GM13977 (cell line): ENCODE measurements at regions not wholly inside any gene's neighbourhood (a gene's known extent, or its start where the extent isn't known, plus 50 kb on each side); places are given as distances from the start of the nearest gene placed in this dataset.

ENCODE experiments used
- DNase-seq: peaks from one replicate; pipeline ENCODE4 v3.0.0; 2012; ENCODE audit warnings: low spot score
- in situ Hi-C: fragments of 300-500 bp; cut with MboI; formaldehyde crosslinking; loops from one replicate; pipeline ENCODE4 v1.12.0; 2022; ENCODE audit warnings: low sequenced_read_pairs, low pct_unique_long_range_greater_than_20kb, mixed read lengths, inconsistent platforms; ENCODE audit not compliant: unreplicated experiment
- TF ChIP-seq, protein P1 (sequence below): IDR thresholded peaks from 2 replicates; pipeline ENCODE4 v1.5.1; 2012; ENCODE audit warnings: mild to moderate bottlenecking, control low read depth; ENCODE audit not compliant: insufficient read depth; ENCODE audit errors: extremely low read depth, missing control alignments

DNA sequence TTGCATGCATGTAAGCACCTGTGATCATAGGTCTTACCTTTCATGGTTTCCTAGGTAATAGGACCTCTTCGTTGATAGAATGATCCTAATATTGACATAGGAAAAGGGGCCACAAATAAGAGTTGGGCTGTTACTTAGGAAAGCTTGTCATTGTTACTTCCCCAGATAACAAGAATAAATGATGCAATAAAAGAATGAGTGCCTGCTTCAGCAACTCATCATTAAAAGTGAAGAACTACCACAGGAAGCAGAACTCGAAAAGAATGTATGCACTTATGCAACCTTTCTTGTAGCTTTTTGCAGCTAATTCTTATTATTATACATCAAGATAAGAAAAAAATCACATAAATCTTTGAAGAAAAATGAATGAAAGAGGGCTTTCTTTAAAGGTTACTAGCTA lies 548.6 kb downstream of the LTN1 start:
- in situ Hi-C loops, result no loop called here
- DNase-seq, result no peak
- TF ChIP-seq, protein P1, sequence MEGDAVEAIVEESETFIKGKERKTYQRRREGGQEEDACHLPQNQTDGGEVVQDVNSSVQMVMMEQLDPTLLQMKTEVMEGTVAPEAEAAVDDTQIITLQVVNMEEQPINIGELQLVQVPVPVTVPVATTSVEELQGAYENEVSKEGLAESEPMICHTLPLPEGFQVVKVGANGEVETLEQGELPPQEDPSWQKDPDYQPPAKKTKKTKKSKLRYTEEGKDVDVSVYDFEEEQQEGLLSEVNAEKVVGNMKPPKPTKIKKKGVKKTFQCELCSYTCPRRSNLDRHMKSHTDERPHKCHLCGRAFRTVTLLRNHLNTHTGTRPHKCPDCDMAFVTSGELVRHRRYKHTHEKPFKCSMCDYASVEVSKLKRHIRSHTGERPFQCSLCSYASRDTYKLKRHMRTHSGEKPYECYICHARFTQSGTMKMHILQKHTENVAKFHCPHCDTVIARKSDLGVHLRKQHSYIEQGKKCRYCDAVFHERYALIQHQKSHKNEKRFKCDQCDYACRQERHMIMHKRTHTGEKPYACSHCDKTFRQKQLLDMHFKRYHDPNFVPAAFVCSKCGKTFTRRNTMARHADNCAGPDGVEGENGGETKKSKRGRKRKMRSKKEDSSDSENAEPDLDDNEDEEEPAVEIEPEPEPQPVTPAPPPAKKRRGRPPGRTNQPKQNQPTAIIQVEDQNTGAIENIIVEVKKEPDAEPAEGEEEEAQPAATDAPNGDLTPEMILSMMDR, result no peak

DNA sequence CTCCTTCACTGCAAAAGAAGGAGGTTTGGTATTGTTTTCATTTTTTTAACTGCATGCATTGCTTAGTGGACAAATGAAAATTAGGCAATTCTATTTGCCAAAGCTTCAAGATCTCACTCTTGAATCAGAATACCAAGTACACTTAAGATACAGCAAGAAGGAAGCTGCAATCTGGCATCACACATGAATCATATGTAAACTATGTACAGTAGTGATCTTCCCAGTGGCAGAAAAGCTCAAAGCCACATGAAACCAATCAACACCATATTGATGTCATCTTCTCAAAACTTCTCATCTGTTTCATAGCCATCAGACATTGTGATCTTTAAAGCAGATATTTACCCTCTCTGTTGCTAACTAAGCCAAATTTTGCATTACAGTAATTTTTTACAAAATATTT lies 550.1 kb downstream of the LTN1 start:
- TF ChIP-seq, protein P1, result no peak
- DNase-seq, result no peak
- in situ Hi-C loops, result no loop called here

DNA sequence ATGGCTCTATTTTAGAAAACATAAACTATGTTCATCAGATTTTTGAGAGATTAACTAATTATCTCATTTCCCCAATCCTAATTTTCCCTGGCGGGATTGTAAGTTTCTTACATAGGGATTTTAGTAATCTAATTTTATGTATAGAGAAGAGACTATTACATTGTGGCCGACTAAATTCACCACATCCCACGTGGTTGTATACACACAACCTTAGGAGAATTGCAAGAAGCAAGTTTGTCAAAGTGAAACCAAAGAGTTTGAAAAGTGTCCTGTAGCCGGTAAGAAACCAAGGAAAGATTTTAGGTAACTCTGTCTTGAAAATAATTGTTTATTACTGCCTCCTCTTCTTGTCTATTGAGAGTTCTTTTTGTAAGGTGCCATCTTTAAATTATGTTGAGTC lies 550.6 kb downstream of the LTN1 start:
- DNase-seq, result no peak
- in situ Hi-C loops, result no loop called here

DNA sequence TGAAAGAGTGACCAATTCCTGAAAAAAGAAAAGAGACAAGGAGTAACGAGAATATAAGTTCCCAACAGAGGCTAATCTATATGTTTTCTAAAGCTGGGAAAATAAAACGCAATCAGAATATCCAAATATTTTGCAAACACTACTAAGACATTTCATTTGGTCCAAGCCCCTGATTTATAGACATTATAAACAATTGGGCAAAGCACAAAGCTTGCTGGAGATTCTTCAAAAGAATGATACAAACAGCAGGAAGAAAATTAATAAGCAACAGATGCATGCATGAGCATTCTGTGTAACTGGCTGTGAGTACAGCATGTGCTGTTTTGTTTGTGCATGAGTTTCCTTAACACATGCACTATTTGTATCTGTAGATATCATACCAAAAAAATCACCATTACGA lies 552.9 kb downstream of the LTN1 start:
- in situ Hi-C loops, result no loop called here
- TF ChIP-seq, protein P1, result no peak
- no peak for DNase-seq

More for the DNA sequence above, 550.6 kb downstream of the LTN1 start:
- TF ChIP-seq, protein P1, result no peak

DNA sequence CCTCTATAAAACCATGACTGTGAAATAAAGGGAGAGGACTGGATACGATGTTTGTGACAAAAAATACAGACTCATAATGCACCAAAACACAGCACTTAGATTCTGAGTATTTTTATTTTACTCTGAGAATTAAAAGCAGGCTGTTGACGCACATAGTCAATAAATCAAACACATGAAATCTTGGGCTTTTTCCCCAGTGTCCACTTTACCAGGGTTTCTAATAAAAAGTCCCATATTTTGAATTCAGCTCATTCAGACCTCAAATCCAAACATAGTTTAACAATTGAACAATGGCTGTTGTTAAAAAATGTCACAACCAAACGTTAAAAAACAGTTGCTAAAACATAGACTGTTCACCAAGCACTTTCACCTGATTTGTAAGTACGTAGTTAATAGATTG lies 553.4 kb downstream of the LTN1 start:
- TF ChIP-seq, protein P1, result no peak
- in situ Hi-C loops, result no loop called here
- DNase-seq, result no peak

DNA sequence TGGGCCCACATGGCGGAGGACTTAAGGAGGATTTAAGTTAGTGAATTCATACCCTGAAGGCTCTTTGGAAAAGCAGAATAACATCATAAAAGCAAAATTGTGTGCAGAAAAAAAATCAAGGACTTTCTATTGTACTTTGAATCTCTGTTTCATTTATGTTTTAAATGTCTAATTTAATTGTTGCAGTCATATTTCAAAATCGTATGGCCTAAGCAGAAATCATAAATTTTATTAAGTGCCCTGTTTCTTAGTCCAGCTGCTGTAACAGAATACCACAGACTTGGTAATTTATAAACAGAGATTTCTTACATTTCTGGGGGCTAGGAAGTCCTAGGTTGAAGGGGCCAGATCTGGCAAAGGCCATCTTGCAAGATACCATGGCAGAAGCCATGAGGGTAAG lies 555.6 kb downstream of the LTN1 start:
- TF ChIP-seq, protein P1, result no peak
- in situ Hi-C loops, result no loop called here
- no peak for DNase-seq
